Transverse colon (tissue), 4 donors: ENCODE measurements at regions not wholly inside any gene's neighbourhood (a gene's known extent, or its start where the extent isn't known, plus 50 kb on each side); places are given as distances from the start of the nearest gene placed in this dataset.

Experiments used
- DNase-seq: peaks from one replicate; pipeline ENCODE4 v3.0.0-alpha.2; 2019
- H3K27ac ChIP-seq, 4 donors: fragments of 200-600 bp; sonication (generic); 2 replicates each; pipeline ENCODE4 v1.5.1; 2016 to 2018; ENCODE audit warnings: inconsistent platforms in 4 of 4
- H3K27me3 ChIP-seq: fragments of 200-600 bp; sonication (generic); 2 replicates; pipeline ENCODE4 v1.5.1; 2017; ENCODE audit warnings: inconsistent platforms
- H3K36me3 ChIP-seq, 4 donors: fragments of 200-600 bp; sonication (generic); 2 replicates each; pipeline ENCODE4 v1.5.1; 2017 to 2019; ENCODE audit warnings: inconsistent platforms in 4 of 4
- H3K4me1 ChIP-seq, 4 donors: fragments of 200-600 bp; sonication (generic); 2 replicates each; pipeline ENCODE4 v1.5.1; 2017 to 2020; ENCODE audit warnings: inconsistent platforms in 4 of 4
- H3K4me3 ChIP-seq, 4 donors: fragments of 200-600 bp; sonication (generic); 1 replicate in 1 of 4; 2 replicates in 3 of 4; pipeline versions ENCODE4 v1.5.1 to v1.6.1; 2017 to 2019; ENCODE audit warnings: inconsistent platforms in 4 of 4
- H3K9me3 ChIP-seq, 2 donors: fragments of 200-600 bp; sonication (generic); 2 replicates each; pipeline ENCODE4 v1.5.1; 2017 to 2019; ENCODE audit warnings: inconsistent platforms in 2 of 2
- EP300 ChIP-seq: sonication (generic); formaldehyde crosslinking; IDR thresholded peaks from one replicate; pipeline ENCODE4 v1.6.1; 2017; ENCODE audit warnings: antibody characterized with exemption, low read depth
- POLR2A ChIP-seq: fragments of 450-650 bp; IDR thresholded peaks from one replicate; pipeline ENCODE4 v1.6.1; 2016; ENCODE audit warnings: antibody characterized with exemption, mild to moderate bottlenecking, moderate library complexity
- POLR2AphosphoS5 ChIP-seq, 3 donors: sonication (generic); formaldehyde crosslinking; IDR thresholded peaks; one replicate each; pipeline ENCODE4 v1.6.1; 2016; ENCODE audit warnings: antibody characterized with exemption in 3 of 3
- WGBS, 2 donors: methylation state at CpG; one replicate each; pipeline ENCODE4 v1.1.5; 2018; ENCODE audit warnings: low coverage in 1 of 2; 5-methylcytosine and 5-hydroxymethylcytosine counted together
- in situ Hi-C, 4 donors: fragments of 200-750 bp; cut with MboI; loops; one replicate each; pipeline versions ENCODE4 v1.15.0 to v1.15.1; 2017; ENCODE audit warnings: low sequenced_read_pairs in 3 of 4, low pct_ligation_motif_present in 1 of 4, low pct_unique_long_range_greater_than_20kb in 1 of 4
- intact Hi-C: fragments of 100-400 bp; cut with DNase I; formaldehyde crosslinking; loops from one replicate; pipeline ENCODE4 v1.15.1; 2023; ENCODE audit warnings: low total_unique reads
- TF ChIP-seq, protein P1 (sequence below), 5 experiments: fragments of 200-600 bp in 3 of 5; fragments of 450-650 bp in 2 of 5; sonication (generic) in 3 of 5; IDR thresholded peaks; 1 replicate in 2 of 5; 2 replicates in 3 of 5; pipeline ENCODE4 v1.5.1; 2016 to 2017; ENCODE audit warnings: antibody characterized with exemption in 5 of 5, inconsistent platforms in 3 of 5, mild to moderate bottlenecking in 2 of 5, moderate library complexity in 1 of 5

DNA sequence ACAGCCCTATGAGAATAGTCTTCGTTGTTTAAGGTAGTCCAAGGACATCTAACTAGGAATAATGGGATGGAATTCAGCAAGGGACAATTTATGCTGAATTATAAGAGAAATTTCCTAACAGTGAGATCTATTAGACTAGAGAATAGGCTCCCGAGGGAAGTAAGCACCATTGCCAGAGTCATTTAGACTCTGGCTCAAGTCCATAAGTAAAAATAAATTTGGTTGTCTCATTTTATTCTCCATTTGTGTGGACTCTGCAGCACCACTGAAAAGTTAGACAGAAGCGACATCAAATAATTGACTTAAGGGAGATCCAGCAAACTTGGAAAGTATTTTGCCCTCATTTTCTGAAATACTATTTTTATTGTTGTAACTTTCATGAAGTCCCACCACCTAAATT is 129.3 kb upstream of the SMIM21 start:
- Histone ChIP-seq H3K4me1 (no peaks in the 10 kb centered on the region), H3K27me3 (no peaks in the 10 kb centered on the region), H3K4me3 (no peak overlapping the region), H3K27ac (no peak overlapping the region), H3K9me3 (no peaks in the 10 kb centered on the region), H3K36me3 (no peaks in the 10 kb centered on the region)
- WGBS, 2 donors, result 42 to 62% methylated on average over 3 of the region's 3 CpGs
- TF ChIP-seq, protein P1, sequence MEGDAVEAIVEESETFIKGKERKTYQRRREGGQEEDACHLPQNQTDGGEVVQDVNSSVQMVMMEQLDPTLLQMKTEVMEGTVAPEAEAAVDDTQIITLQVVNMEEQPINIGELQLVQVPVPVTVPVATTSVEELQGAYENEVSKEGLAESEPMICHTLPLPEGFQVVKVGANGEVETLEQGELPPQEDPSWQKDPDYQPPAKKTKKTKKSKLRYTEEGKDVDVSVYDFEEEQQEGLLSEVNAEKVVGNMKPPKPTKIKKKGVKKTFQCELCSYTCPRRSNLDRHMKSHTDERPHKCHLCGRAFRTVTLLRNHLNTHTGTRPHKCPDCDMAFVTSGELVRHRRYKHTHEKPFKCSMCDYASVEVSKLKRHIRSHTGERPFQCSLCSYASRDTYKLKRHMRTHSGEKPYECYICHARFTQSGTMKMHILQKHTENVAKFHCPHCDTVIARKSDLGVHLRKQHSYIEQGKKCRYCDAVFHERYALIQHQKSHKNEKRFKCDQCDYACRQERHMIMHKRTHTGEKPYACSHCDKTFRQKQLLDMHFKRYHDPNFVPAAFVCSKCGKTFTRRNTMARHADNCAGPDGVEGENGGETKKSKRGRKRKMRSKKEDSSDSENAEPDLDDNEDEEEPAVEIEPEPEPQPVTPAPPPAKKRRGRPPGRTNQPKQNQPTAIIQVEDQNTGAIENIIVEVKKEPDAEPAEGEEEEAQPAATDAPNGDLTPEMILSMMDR (IDR thresholded peaks at IDR 0.05), result no peak
- TF ChIP-seq EP300, result no peak
- TF ChIP-seq POLR2AphosphoS5 (IDR thresholded peaks at IDR 0.05), result no peak
- no peak for TF ChIP-seq POLR2A
- in situ Hi-C loops (no loop called here), intact Hi-C loops (no loop called here)
- no peak for DNase-seq

DNA sequence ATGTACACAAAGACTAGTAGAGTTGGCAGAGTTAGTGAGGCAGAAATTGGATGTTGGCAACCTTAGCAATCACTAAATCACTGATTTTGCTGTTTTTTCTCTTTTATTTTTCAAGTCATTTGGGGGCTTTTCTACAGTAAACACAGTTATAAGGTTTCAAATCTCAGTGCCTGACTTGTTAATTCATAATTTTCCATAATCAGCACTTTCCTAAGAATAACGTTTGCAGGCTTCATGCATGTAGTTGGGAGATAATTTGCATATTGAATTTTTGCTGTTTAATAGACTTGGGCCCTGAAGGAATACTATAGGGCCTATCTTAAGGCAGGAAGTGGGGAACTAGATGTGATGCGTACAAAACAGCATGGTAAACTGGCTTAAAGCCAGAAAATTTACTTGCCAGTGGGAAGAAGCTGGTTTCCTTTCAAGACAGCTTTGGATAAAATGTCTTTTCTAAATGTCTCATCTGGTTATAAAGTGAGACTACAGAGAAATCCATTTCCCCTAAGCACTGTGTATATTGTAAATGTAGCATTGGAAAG is 127.2 kb upstream of the SMIM21 start:
- intact Hi-C loops, result no loop called here
- H3K4me3 ChIP-seq, result no peak overlapping the region
- no peak for DNase-seq
- H3K27me3 ChIP-seq, result no peaks in the 10 kb centered on the region
- in situ Hi-C loops, result no loop called here
- TF ChIP-seq POLR2A, result no peak
- TF ChIP-seq POLR2AphosphoS5 (IDR thresholded peaks at IDR 0.05), result no peak
- no peak for TF ChIP-seq EP300
- TF ChIP-seq, protein P1 (IDR thresholded peaks at IDR 0.05), result no peak
- 54 to 59% methylated on average over 2 of the region's 2 CpGs for WGBS, 2 donors
- H3K36me3 ChIP-seq, result no peaks in the 10 kb centered on the region
- H3K27ac ChIP-seq, result no peak overlapping the region
- H3K4me1 ChIP-seq, result no peaks in the 10 kb centered on the region
- no peaks in the 10 kb centered on the region for H3K9me3 ChIP-seq

DNA sequence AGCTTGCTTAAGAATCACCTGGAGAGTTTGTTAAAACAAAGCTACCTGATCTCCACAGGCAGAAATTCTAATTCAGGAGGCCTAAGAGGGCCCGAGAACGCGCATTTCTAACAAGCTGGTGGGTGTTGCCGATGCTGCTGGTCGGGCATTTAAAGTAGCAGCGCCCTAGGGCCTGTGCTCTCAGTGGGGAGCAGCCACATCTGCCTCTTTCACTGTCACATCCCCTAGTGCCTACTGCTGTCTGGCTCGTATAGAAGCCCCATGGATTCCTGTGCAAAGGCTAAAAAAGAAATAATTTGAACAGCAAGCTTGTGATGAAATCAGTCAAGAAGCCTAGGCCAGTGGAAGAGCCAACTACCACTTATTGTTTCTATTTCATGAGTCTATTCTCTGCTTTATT is 126.7 kb upstream of the SMIM21 start:
- Histone ChIP-seq H3K27ac (no peak overlapping the region), H3K27me3 (no peaks in the 10 kb centered on the region), H3K36me3 (no peaks in the 10 kb centered on the region), H3K9me3 (no peaks in the 10 kb centered on the region), H3K4me1 (no peaks in the 10 kb centered on the region), H3K4me3 (no peak overlapping the region)
- in situ Hi-C loops (no loop called here), intact Hi-C loops (no loop called here)
- TF ChIP-seq POLR2A (no peak), EP300 (no peak), POLR2AphosphoS5 (IDR thresholded peaks at IDR 0.05) (no peak)
- TF ChIP-seq, protein P1 (IDR thresholded peaks at IDR 0.05), result no peak
- 84 to 87% methylated on average over 3 to 7 of the region's 7 CpGs for WGBS, 2 donors
- no peak for DNase-seq

DNA sequence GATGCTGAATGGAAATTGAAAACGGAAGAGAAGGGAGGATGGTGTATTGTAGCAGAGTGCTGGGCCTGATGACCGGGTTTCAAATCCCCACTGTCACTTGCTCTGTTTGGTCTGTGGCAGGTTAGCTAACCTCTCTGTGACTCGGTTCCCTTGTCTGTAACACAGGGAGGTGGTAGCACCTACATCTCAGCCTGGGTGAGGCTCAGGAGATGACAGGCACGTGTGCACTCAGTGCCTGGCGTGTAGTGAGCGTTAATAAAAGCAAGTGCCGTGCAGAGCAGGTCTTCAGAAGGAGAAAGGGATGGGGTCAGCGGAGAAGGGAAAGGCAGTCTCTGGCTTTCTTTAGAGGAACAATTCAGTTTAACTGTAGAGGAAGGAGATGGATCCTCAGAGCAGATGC is 125.5 kb upstream of the SMIM21 start:
- intact Hi-C loops (no loop called here), in situ Hi-C loops (no loop called here)
- Histone ChIP-seq H3K9me3 (no peaks in the 10 kb centered on the region), H3K27ac (no peak overlapping the region), H3K4me3 (no peak overlapping the region), H3K4me1 (no peaks in the 10 kb centered on the region), H3K36me3 (no peaks in the 10 kb centered on the region), H3K27me3 (no peaks in the 10 kb centered on the region)
- no peak for DNase-seq
- 88 to 100% methylated on average over 2 to 8 of the region's 8 CpGs for WGBS, 2 donors
- TF ChIP-seq POLR2AphosphoS5 (IDR thresholded peaks at IDR 0.05) (no peak), EP300 (no peak), POLR2A (no peak)
- TF ChIP-seq, protein P1 (IDR thresholded peaks at IDR 0.05), result no peak
